Astrocyte of the cerebellum (primary cell): ENCODE measurements at regions not wholly inside any gene's neighbourhood (a gene's known extent, or its start where the extent isn't known, plus 50 kb on each side); places are given as distances from the start of the nearest gene placed in this dataset.

Experiments
- DNase-seq: peaks from one replicate; pipeline ENCODE4 v3.0.0-alpha.2; 2011; ENCODE audit warnings: low read depth
- H3K4me3 ChIP-seq: 2 replicates; pipeline ENCODE4 v1.5.1; 2011; ENCODE audit warnings: mild to moderate bottlenecking, low read depth, low read length, moderate library complexity
- CTCF ChIP-seq: IDR thresholded peaks from 2 replicates; pipeline ENCODE4 v1.5.1; 2012; ENCODE audit warnings: low read length, low read depth, moderate library complexity, mild to moderate bottlenecking; ENCODE audit errors: missing control alignments
- in situ Hi-C: cut with HindIII; loops from 2 replicates; pipeline ENCODE4 v1.10.0; 2017; ENCODE audit warnings: low sequenced_read_pairs

GRCh38 chr2:16335604-16335930 lies 330.1 kb downstream of the CYRIA start:
- TF ChIP-seq CTCF: no peak
- in situ Hi-C loops: no loop called here
- no peak for DNase-seq
- no peak overlapping the region for H3K4me3 ChIP-seq

- H3K4me3 ChIP-seq: no peak overlapping the region
- DNase-seq: no peak
- in situ Hi-C loops: no loop called here
- no peak for TF ChIP-seq CTCF
Measured at GRCh38 chr2:16334886-16335603, 330.6 kb downstream of the CYRIA start.

- TF ChIP-seq CTCF: no peak
- no peak for DNase-seq
- no peak overlapping the region for H3K4me3 ChIP-seq
- in situ Hi-C loops: no loop called here
Measured at GRCh38 chr2:16334366-16334765, 331.3 kb downstream of the CYRIA start.

GRCh38 chr2:16333681-16334080 lies 332.0 kb downstream of the CYRIA start:
- in situ Hi-C loops: no loop called here

GRCh38 chr2:16332681-16333557 lies 332.7 kb downstream of the CYRIA start:
- in situ Hi-C loops: no loop called here
- DNase-seq: no peak
- no peak overlapping the region for H3K4me3 ChIP-seq
- TF ChIP-seq CTCF: no peak

More at GRCh38 chr2:16333681-16334080, 332.0 kb downstream of the CYRIA start:
- H3K4me3 ChIP-seq: no peak overlapping the region
- DNase-seq: no peak
- no peak for TF ChIP-seq CTCF

GRCh38 chr2:16331772-16332171 lies 333.9 kb downstream of the CYRIA start:
- in situ Hi-C loops: no loop called here
- TF ChIP-seq CTCF: no peak
- no peak for DNase-seq

More at GRCh38 chr2:16331772-16332171, 333.9 kb downstream of the CYRIA start:
- no peak overlapping the region for H3K4me3 ChIP-seq
